GM18870 (cell line): ENCODE measurements at regions not wholly inside any gene's neighbourhood (a gene's known extent, or its start where the extent isn't known, plus 50 kb on each side); places are given as distances from the start of the nearest gene placed in this dataset.

Source experiments
- ATAC-seq: cut with Tn5 transposase; IDR thresholded peaks from one replicate; pipeline ENCODE4 v1.9.1; 2021; ENCODE audit warnings: moderate library complexity; ENCODE audit not compliant: unreplicated experiment

DNA sequence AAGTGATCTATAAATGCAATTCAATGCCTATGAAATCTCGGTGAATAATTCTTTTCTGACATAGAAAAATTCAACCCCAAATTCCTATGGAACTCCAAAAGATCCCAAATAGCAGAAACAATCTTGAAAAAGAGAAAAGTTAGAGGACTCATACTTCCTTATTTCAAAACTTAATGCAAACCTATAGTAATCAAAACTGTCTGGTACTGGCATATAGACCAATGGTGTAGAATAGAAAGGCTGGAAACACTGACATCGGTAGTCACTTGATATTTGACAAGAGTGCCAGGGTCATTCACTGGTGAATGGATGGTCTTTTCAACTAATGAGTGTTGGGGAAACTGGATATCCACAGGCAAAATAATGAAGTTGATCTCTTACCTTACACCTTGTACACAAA, 637.1 kb upstream of the PCDH9 start:
- ATAC-seq: no peak

- no peak for ATAC-seq
Observed at GRCh38 chr13:67860315-67860714, 630.2 kb upstream of the PCDH9 start.

GRCh38 chr13:67859904-67860303, 629.8 kb upstream of the PCDH9 start:
- no peak for ATAC-seq

DNA sequence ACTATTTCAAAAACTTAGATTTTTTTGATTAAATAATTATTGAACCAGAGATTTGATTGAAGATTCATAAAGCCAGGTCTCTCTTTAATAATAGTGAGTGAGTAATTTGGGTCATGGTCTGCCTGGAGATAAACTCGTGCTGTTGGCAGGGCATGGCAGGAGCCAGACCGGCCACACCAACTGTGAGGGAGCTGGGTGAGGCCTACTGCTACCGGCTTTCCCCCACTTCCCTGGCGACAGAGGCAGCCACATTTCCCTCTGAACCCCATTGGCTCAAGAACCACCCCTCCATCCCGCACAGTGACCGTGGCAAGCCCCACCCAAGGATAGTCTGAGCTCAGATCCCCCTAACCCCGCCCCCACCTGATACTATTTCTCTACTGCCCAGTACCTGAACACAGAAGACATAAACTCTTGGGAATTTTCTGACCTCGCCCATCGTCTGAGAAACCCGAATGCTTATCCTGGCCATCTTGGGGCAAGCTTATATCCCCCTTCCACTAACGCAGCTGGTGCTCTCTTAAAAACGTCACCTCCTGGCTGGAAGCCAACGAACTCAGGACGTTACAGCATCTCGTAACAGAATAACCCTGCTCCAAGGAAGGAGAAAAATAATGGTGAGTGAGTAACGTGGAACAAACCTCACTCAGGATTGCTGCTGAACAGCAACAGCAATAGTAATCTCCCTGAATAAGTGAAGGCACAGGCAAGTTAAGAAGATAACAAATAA, 627.6 kb upstream of the PCDH9 start:
- ATAC-seq: no peak

- no peak for ATAC-seq
Observed at GRCh38 chr13:67856955-67857354, 626.8 kb upstream of the PCDH9 start.

DNA sequence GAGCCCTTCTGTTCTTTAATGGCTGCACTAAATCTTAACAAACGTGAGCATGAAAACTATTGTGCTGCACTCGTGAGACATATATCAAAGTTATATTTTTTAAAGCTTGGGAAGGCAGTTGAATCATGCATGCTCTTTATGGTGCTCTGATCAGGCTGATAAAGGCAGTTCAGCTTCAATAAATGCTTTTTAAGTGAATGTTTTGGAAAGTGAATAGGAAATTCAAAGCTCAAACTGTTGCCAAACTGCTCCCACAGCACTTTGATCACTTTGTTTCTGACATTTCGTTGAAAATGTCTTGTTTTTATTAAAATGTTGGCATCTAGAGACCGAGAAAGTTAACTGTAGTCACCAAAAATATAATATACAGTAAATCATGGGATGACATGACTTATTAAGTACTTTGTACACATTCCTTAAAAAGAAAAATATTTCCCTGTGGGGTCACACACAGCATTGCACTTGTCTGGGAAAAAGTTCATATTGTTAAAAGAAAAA, 625.7 kb upstream of the PCDH9 start:
- ATAC-seq: no peak

GRCh38 chr13:67854990-67855389, 624.9 kb upstream of the PCDH9 start:
- ATAC-seq: no peak

DNA sequence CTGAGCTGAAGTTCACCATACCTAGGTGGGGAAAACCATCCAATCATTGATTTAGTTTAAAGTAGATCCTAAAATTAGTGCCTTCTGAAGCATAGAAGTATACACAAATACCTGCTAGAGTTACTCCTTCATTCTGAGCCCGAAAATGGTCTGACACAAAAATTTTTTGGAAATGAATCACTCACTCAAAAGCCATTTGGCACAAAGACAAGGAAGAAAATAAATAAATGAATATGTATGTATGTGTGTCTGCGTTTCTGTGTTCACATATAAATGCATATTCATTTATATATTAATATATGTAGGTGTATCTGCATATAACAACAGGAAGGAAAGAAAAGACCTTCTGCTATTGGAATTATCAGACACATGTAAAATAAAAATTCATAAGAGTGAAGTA, 614.4 kb upstream of the PCDH9 start:
- no peak for ATAC-seq

DNA sequence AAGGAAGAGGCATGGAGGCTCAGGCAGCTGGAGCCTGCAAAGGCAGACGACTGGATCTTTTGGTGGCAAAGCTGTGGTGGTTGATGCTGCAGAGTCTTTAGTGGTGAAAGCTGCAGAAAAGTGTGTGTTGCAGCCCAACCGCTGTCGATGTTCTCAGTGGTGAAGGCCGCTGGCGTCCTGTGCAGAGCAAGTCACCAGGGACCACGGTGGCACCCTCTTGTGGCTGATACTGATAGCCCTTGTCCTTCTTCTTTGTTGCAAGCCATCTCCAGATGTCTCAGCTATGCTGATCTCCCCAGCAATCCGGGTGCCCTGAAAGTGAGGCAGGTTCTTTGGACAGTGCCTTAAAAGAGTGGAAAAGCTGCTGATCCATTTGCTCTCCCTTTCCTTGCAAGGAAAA, 610.9 kb upstream of the PCDH9 start:
- no peak for ATAC-seq

- no peak for ATAC-seq
Observed at GRCh38 chr13:67833564-67833963, 603.4 kb upstream of the PCDH9 start.

GRCh38 chr13:67829641-67830040, 599.5 kb upstream of the PCDH9 start:
- ATAC-seq: no peak

GRCh38 chr13:67827992-67828391, 597.9 kb upstream of the PCDH9 start:
- ATAC-seq: no peak

DNA sequence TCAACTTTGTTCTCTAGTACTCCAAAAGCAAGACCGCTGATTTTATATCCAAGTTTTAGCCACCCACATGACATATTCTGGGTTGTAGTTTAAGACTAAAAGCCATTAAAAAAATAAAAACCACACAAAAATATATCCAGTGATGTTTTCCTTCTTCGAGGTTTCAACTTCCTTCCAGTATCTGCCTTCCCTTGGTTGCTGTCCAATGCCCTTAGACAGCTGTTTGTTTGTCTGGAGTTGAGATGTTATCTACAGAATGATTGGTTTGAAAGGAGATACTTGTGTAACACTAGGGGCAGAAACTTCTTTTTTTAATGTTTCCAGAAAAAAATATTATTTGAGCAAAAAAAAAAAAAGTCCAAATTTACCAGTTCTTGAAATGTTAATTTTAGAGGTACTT, 591.5 kb upstream of the PCDH9 start:
- ATAC-seq: no peak

GRCh38 chr13:67806796-67807195, 576.7 kb upstream of the PCDH9 start:
- no peak for ATAC-seq

- no peak for ATAC-seq
Observed at GRCh38 chr13:67803118-67803517, 573.0 kb upstream of the PCDH9 start.

- no peak for ATAC-seq
Observed at GRCh38 chr13:67792151-67792676, 562.1 kb upstream of the PCDH9 start.

GRCh38 chr13:67791047-67791446, 560.9 kb upstream of the PCDH9 start:
- ATAC-seq: no peak

DNA sequence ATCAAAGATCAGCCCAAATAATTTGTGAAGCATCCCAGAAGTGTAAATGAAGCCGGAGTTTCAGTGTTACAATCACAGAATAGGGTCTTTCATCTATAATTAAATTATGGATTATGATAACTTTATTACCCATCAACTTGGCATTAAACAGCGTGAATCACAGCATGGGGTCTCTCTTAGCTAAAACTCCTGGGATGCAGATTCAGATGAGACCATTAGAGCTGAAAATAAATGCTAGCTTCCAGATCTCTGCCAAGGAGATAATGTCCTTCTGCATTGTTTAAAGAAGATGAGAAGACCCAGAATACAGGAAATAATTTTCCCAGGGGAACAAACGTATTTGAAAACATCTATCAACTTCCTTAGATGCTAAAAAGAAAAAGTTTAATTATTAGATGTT, 546.0 kb upstream of the PCDH9 start:
- no peak for ATAC-seq

- no peak for ATAC-seq
Observed at GRCh38 chr13:67775359-67775758, 545.2 kb upstream of the PCDH9 start.

DNA sequence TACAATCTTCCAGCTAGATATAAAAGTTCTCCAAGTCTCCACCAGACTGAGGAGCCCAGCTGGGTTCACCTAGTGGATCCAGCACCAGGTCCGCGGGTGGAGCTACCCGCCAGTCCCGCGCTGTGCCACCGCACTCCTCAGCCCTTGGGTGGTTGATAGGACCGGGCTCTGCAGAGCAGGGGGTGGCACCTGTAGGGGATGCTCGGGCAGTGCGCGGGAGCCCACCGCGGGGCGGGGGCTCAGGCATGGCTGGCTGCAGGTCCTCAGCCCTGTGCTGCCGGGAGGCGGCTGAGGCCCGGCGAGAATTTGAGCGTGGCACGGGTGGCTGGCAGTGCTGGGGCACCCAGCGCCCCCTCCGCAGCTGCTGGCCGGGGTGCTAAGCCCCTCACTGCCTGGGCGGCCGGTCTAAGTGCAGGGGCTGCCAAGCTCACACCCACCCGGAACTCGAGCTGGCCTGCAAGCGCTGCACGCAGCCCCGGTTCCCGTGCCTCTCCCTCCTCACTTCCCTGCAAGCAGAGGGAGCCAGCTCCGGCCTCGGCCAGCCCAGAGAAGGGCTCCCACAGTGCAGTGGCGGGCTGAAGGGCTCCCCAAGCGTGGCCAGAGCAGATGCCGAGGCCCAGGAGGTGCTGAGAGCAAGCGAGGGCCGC, 542.8 kb upstream of the PCDH9 start:
- ATAC-seq: no peak

DNA sequence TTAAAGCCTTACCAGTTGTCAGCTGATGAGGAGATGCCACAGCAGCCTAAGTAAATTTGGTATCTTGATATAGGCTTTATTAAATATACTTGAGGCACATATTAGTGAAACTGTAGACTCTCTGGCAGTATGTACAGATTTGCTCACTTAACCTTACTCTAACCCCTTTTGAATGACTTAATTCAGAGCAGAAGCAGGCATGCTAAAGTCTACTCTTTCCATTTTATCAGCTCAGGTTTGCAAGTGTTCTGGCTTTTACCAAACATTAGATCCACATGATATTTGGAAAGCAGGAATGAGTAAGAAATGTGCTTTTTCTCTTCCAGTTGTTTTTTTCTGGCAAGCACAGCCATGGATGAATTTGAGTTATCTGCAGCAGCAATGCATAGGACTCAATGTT, 541.0 kb upstream of the PCDH9 start:
- ATAC-seq: no peak

DNA sequence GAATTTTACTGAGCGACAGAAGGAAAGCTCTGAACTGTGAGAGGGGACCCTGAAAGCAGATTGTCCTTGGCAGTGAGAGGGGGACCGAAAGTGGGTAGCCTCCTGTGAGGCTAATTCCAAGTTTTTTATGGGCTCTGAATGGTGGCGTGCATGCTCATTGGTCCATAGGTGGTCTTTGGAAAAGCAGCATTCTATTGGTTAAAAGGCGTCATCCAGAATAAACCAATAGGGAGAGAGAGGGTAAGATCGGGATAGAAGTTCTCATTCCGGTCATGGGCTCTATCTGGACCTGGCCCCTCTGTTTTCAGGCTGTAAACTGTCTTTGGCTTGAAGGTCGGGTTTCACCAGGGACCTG, 539.8 kb upstream of the PCDH9 start:
- no peak for ATAC-seq
